ENCODE measurements at regions not wholly inside any gene's neighbourhood (a gene's known extent, or its start where the extent isn't known, plus 50 kb on each side); places are given as distances from the start of the nearest gene placed in this dataset.
"Not testable (repeated sequence)": the region's sequence is repeated elsewhere in the genome, so short reads cannot be mapped to it uniquely, and the experiment has no call there.

GRCh38 chr13:34719060-34719875, 222.8 kb upstream of the NBEA start:
- in situ Hi-C loops (cut with HindIII; ENCODE audit: low sequenced_read_pairs): no loop called here

GRCh38 chr13:34720618-34721017, 221.5 kb upstream of the NBEA start:
- in situ Hi-C loops (cut with HindIII; ENCODE audit: low sequenced_read_pairs): no loop called here

- in situ Hi-C loops (cut with HindIII; ENCODE audit: low sequenced_read_pairs): no loop called here
These were observed 220.2 kb upstream of the NBEA start for GRCh38 chr13:34721631-34722595.

GRCh38 chr13:34722922-34723321, 219.1 kb upstream of the NBEA start:
- in situ Hi-C loops (cut with HindIII; ENCODE audit: low sequenced_read_pairs): no loop called here

DNA sequence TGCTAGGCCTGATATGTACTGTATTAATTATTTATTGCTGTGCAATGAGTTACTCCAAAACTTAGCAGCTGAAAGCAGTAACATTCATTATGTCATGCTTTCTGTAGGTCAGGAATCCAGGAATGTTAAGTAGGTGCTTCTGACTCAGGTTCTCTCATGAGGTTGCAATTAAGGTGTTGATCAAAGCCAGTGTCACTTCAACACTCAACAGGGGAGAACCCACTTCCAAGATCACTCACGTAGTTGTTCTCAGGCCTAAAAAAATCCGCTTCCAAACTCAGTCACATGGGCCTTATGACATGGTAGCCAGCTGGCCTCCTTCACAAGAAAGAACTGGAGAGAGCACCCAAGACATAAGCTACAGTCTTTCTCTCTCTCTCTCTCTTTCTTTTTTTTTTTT, 211.1 kb upstream of the NBEA start:
- in situ Hi-C loops (cut with HindIII; ENCODE audit: low sequenced_read_pairs): no loop called here

DNA sequence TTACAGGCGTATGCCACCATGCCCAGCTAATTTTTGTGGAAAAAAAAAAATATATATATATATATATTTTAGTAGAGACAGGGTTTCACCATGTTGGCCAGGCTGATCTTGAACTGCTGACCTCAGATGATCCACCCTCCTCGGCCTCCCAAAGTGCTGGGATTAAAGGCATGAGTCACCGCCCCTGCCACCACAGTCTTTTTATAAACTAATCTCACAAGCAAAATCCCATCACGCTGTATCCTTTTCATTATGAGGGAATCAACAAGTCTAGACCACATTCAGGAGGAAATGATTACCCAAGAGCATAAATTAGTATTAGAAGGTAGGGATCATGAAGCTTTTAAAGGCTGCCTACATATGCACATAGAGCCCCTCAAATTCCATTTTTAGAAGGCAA, 210.6 kb upstream of the NBEA start:
- in situ Hi-C loops (cut with HindIII; ENCODE audit: low sequenced_read_pairs): no loop called here

GRCh38 chr13:34733721-34734120, 208.3 kb upstream of the NBEA start:
- in situ Hi-C loops (cut with HindIII; ENCODE audit: low sequenced_read_pairs): no loop called here

GRCh38 chr13:34734932-34735331, 207.1 kb upstream of the NBEA start:
- in situ Hi-C loops (cut with HindIII; ENCODE audit: low sequenced_read_pairs): no loop called here

- in situ Hi-C loops (cut with HindIII; ENCODE audit: low sequenced_read_pairs): no loop called here
These were observed 203.6 kb upstream of the NBEA start for GRCh38 chr13:34738254-34738992.

GRCh38 chr13:34747056-34747455, 195.0 kb upstream of the NBEA start:
- in situ Hi-C loops (cut with HindIII; ENCODE audit: low sequenced_read_pairs): not testable (repeated sequence)

GRCh38 chr13:34747507-34747906, 194.6 kb upstream of the NBEA start:
- in situ Hi-C loops (cut with HindIII; ENCODE audit: low sequenced_read_pairs): no loop called here

- in situ Hi-C loops (cut with HindIII; ENCODE audit: low sequenced_read_pairs): no loop called here
These were observed 194.0 kb upstream of the NBEA start for GRCh38 chr13:34748073-34748472.

- in situ Hi-C loops (cut with HindIII; ENCODE audit: low sequenced_read_pairs): no loop called here
These were observed 193.5 kb upstream of the NBEA start for GRCh38 chr13:34748596-34748995.

DNA sequence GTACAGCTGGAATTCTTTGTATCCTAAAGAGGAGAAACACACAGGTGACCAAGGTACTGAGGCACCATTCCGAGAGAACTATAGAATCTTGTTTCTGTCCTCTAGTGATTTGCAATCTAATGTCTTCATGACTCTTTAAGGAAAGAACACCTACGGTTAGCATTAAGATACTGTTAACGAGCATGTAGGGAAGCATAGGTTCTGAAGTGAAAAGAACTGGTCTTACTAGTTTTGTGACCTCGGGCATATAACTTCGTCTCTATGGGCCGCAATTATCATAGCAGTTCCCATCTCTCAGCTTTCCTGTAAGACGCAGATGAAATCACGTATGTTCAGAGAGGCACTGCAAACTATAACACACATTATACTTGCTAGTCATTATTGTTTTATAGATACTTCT, 193.0 kb upstream of the NBEA start:
- in situ Hi-C loops (cut with HindIII; ENCODE audit: low sequenced_read_pairs): no loop called here

DNA sequence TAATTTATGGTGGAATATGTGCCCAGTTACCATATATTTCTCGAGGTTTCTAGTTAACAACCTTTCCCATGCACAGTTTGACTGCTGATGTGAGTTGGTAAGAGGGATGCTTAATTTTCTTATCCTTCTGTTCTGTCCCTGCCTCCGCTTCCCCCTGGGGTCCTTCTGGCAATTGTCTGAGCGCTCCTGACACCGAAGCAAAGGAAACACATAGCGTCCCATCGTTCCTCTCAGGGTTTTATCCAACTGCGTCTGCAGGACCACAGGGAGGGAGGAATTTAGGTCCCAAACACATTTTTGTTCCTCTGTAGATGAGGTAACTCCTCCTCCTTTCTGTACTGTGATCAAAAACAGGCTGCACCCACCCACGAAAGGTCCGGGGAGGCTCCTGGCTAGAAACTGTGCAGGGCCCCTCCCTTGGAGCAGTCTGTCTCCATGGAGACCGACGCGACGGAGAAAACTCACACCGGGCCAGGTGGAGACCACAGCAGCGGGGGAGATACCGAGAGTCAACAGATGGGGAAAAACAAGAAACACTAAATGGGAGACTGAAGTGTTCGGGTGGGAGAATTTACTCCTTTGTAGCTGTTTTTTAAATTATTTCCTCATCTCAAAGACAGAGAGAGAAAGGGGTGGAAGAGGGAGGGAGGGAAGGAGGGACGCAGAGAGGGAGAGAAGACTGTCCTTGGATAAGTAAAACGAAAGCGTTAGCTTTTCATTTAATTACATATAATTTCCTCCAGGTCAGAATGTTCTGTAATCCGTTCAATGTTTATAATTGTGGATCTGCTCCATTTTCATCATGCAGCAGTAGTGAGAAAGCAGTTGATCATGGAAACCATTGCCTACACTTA, 191.8 kb upstream of the NBEA start:
- in situ Hi-C loops (cut with HindIII; ENCODE audit: low sequenced_read_pairs): no loop called here

DNA sequence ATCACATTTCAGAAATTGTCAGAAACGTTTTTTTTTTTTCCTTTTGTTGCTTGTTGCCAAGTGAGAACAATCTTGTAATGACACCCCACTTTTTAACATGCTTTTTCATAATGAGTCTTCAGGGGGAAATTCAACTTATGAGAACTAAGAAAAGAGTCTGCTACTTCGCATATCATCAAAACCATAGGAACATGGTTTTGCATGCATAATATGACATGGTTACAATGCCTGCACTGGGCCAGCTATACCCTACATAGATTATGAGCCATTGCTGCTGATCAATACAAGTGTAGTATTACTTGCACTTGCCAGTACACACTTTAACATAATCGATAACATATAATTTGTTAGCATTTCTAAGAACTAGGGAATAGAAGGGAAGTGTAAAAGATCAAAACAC, 191.0 kb upstream of the NBEA start:
- in situ Hi-C loops (cut with HindIII; ENCODE audit: low sequenced_read_pairs): no loop called here

DNA sequence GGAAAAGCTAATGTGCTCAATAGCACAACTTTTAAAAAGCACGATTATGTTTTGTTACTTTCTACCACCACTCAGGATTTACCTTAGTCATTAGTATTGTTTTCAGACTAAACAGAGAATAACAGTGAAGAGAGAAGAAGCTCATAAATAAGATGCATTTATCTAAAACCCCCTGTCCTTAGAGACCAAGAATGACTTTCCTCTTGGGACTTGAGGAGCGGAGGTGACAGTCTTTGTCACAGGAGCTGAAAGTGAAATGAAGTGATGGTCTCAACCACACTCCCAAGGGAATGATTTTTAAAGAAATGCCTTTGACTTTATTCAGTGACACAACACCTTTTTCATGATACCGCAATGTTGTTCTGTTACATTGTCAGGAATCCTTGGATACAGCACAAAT, 190.6 kb upstream of the NBEA start:
- in situ Hi-C loops (cut with HindIII; ENCODE audit: low sequenced_read_pairs): no loop called here

DNA sequence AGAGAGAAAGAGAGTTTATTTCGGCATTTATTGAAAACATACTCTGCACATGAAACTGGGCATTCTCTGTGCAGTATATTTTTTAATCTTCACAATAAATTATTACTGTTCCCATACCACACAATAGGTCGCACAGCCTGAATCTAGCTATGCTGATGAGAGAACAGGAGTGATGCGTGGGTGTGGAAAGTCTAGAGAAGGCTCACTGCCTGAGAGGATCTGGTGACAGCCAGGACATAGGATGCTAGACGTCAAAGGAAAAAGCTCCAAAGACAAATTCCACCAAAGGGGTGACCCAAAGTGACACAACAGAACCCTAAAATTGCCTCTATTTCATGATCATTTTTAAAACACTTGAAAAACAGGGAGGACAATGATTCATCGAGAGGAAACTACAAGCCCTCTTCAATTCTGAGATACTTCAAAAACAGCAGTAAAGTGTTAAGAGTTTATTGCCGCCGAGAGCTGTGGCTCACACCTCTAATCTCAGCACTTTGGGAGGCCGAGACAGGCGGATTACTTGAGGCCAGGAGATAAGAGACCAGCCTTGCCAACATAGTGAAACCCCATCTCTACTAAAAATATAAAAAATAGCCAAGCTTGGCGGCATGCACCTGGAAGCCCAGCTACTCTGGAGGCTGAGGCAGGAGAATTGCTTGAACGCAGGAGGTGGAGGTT, 189.6 kb upstream of the NBEA start:
- in situ Hi-C loops (cut with HindIII; ENCODE audit: low sequenced_read_pairs): no loop called here

DNA sequence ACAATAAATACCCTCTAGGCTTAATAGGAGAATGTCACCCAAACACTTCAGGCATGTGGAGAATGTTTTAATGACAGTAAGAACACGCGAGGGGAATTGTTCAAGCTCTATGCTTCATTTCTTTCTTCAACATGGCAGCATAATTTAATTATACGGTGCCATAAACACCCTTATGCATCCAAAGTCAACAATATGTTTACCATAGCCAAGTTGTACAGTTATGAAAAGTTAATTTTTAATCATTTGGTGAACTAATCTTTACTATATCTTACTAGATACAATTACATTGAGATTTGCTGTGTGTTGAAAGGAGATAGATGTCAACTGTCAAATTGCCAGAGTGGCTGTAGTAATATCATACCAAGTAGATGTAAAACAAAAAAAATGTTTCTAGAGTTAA, 185.9 kb upstream of the NBEA start:
- in situ Hi-C loops (cut with HindIII; ENCODE audit: low sequenced_read_pairs): no loop called here

DNA sequence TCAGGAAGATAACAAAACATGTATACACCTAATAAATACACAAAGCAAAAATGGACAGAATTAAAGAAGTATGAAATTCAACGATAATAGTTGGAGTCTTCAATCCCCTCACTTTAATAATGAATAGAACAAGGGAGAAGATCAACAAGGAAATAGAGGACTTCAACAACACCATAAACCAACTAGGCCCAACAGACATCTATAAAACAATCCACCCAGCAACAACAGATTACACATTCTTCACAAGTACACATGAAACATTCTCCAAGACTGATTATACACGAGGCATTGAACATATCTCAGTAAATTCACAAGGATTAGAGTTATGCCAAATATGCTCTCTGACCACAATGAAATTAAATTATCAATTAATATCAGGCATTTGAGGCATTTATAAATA, 185.5 kb upstream of the NBEA start:
- in situ Hi-C loops (cut with HindIII; ENCODE audit: low sequenced_read_pairs): no loop called here

All from endothelial cell of hepatic sinusoid (primary cell).